ENCODE measurements at regions not wholly inside any gene's neighbourhood (a gene's known extent, or its start where the extent isn't known, plus 50 kb on each side); places are given as distances from the start of the nearest gene placed in this dataset. TPM values are rescaled to one million over a fixed set of nuclear protein-coding genes. Genes with fewer than 3 reads are reported as not detected.
A peak's percentile ranks its signal among the peaks of the same experiment; 100 is the strongest.

DNA sequence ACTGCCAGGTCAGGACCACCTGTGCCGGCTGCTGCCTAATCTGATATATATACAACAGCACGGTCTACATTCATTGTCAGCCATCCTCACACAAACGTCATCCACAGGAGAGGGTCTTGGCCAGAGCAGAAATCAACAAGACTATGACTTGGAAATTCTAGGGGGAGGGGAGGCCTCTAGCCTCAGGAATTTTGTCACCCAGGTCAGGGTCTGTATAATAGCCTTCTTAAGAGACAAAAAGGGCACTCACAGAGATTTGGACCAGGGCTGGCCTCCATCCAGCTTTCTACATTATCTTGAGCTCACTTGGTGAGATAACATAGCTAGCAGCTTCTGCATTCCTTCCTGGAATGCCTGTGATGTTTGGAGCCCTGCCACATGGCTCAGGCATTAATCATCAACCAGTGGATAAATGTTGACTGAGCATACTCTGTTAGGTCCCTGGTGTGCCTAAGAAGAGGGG lies 50.4 kb upstream of the CTIF start:
- DNase-seq: peak; percentile 8

GRCh38 chr18:48486754-48487153 lies 52.1 kb upstream of the CTIF start:
- no peak for DNase-seq

DNA sequence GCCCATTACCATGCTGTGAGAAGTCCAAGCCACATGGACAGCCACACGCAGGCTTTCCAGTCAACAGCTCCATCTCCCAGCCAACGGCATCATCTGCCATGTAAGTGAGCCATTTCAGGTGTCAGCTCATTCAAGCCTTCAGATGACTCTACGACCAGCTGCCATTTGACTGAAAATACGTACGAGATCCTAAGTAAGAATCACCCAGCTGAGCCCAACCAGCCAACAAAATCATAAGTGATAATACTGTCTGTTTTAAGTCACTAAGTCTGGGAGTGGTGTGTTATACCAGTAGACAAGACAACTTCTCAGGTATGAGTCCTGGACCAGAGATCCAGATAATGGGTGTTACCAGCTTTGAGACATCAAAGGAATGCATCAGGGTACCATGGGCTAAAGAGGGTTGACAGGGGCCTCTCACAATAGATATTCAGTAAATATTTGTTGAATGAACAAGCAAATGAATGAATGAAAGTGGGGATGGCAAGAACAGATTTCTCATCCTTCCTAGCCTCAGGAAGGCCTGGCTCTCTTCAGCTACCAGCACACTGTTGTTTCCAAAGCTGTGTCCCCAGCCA lies 52.9 kb upstream of the CTIF start:
- DNase-seq: no peak

DNA sequence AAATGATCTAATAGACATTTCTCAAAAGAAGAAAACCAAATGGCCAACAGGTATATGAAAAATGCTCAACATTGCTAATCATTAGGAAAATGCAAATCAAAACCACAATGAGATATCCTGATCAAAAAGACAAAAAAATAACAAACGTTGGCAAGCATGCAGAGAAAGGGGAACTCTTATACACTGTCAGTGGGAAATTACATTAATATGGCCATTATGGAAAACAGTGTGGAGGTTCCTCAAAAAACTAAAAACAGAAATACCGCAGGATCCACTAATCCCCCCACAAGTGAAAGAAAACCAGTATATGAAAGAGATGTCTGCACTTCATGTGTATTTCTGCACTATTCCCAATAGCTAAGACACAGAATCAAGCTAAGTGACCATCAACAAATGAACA lies 57.7 kb upstream of the CTIF start:
- DNase-seq: no peak

DNA sequence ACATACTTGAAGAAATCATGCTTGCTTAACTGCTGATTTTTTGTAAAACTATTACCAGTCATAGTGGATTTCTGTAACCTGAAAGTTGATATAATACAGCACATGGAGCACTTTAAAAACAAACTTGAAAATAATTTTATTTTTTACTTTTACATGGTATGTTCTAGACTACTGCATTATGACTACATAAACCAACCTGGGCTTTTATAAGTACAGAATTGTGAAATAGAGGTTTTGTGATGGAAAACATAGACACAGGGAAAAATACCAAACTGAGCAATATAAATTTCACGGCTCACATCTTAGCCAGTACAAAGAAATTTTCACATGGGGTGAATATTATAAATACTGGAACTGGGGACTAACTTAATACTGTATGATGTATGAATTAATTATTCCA lies 59.3 kb upstream of the CTIF start:
- DNase-seq: no peak

- no peak for DNase-seq
Observed at GRCh38 chr18:48477348-48477747, 61.5 kb upstream of the CTIF start.

- no peak for DNase-seq
Observed at GRCh38 chr18:48476550-48476917, 62.3 kb upstream of the CTIF start.

- peak; percentile 56 for DNase-seq
Observed at GRCh38 chr18:48475635-48476549, 62.9 kb upstream of the CTIF start.

- DNase-seq: no peak
Observed at GRCh38 chr18:48473816-48474215, 64.6 kb upstream of the ZBTB7C start.

GRCh38 chr18:48472610-48473009 lies 63.4 kb upstream of the ZBTB7C start:
- no peak for DNase-seq

- DNase-seq: peak; percentile 60
Observed at GRCh38 chr18:48470484-48471180, 61.4 kb upstream of the ZBTB7C start.

GRCh38 chr18:48468151-48468550 lies 59.0 kb upstream of the ZBTB7C start:
- no peak for DNase-seq

- DNase-seq: no peak
Observed at GRCh38 chr18:48467231-48467630, 58.0 kb upstream of the ZBTB7C start.

DNA sequence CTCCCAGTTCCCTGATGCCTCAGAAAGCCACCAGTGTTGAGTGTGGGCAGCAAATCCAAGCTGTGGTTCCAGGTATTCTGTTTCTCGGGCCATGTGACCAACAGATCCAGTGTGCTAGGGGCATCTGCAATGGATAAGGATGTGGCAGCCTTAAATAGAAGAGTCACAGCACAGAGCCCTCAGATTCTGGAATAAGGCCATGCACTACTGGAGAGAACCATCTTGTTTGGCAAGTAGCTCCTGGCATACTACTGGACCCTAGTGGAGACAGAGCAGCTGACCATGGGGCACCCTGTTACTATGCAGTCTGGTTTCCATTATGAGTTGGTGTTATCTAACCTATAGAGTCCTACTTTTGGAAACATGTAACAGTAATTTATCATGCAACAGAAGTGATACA lies 53.3 kb upstream of the ZBTB7C start:
- no peak for DNase-seq

DNA sequence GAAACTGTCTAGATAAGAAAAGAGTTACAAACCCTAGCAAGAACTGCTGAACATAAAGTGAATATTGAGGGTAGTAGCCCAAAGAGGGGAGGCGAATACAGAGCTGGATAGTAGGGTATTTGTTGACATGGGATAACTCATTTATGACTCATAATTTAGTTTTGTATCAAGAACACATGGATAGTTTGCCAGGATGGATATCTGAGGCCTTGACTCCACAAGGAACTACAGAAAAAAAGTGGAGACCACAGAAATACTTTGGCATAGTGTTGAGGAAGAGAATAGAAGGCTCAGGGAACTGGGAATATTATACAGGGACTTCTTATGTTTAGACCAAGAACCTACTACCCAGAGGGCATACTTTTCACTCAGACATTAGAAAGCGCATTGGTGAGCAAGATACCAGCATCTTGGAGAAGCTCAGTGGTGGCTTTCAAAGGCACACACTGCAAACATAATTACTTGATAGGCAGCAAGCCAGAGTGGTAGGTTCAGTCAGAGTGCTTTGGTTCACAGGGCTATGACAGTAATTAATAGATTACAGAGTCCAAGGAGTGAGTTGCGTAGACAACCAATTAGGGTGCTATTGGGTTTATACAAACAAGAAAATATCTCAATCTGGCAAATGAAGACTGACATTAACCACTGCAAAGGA lies 51.9 kb upstream of the ZBTB7C start:
- DNase-seq: no peak

- DNase-seq: no peak
Observed at GRCh38 chr18:48459465-48459864, 50.3 kb upstream of the ZBTB7C start.

- no peak for DNase-seq
Observed at GRCh38 chr18:48459016-48459415, 49.8 kb upstream of the ZBTB7C start.

Small RNA genes lying in the stretch of these regions (small RNA-seq; reads per million reads assigned to genes)
- gene AC024288.1 (ENCODE audit: low replicate concordance) (not detected), gene RNA5SP456 (ENCODE audit: low replicate concordance) (not detected)

All from skin of body (tissue), 2 donors.